ENCODE measurements at regions not wholly inside any gene's neighbourhood (a gene's known extent, or its start where the extent isn't known, plus 50 kb on each side); places are given as distances from the start of the nearest gene placed in this dataset.

- no peak for TF ChIP-seq CTCF (IDR thresholded peaks at IDR 0.05)
- TF ChIP-seq REST (IDR thresholded peaks at IDR 0.05; ENCODE audit: insufficient read depth in 1 of 2, low read depth in 2 of 2, low read length in 1 of 2): no peak
- no peak for TF ChIP-seq SIN3A (IDR thresholded peaks at IDR 0.05; ENCODE audit: borderline replicate concordance, insufficient read depth, low read depth, low read length)
- no peak for TF ChIP-seq TCF7L2 (IDR thresholded peaks at IDR 0.05; ENCODE audit: low read depth, low read length)
- TF ChIP-seq POLR2AphosphoS5 (IDR thresholded peaks at IDR 0.05; ENCODE audit: low read depth, low read length): no peak
- Histone ChIP-seq H3K9me3 (ENCODE audit: control insufficient read depth, insufficient read depth, low read depth, low read length) (no peaks in the 10 kb centered on the region), H3K4me3 (ENCODE audit: low read depth in 2 of 2, low read length in 2 of 2) (no peak overlapping the region), H3K27ac (ENCODE audit: low read length) (no peak overlapping the region), H3K27me3 (ENCODE audit: control insufficient read depth, insufficient read depth, low read length) (no peaks in the 10 kb centered on the region; the same call in 1 of the 2 replicates), H3K4me1 (ENCODE audit: control insufficient read depth, insufficient read depth, low read length) (no peaks in the 10 kb centered on the region), H3K36me3 (ENCODE audit: control insufficient read depth, insufficient read depth, low read length) (no peaks in the 10 kb centered on the region)
- POLR2A ChIA-PET: no interaction called here
- in situ Hi-C loops (cut with HindIII; ENCODE audit: low pct_unique_long_range_greater_than_20kb, low sequenced_read_pairs) (no loop called here), intact Hi-C loops (cut with micrococcal nuclease; ENCODE audit: unreplicated experiment) (no loop called here)
- BruUV-seq (replicated peaks): no TSS peak
- CTCF ChIA-PET: no interaction called here
- DNase-seq (ENCODE audit: low read depth, low spot score) (no peak), ATAC-seq (no peak)
These were observed 247.8 kb upstream of the KLHL29 start for GRCh38 chr2:23137166-23137565.

GRCh38 chr2:23138701-23139100, 246.3 kb upstream of the KLHL29 start:
- in situ Hi-C loops (cut with HindIII; ENCODE audit: low pct_unique_long_range_greater_than_20kb, low sequenced_read_pairs): no loop called here
- ATAC-seq: no peak
- POLR2A ChIA-PET: no interaction called here
- Histone ChIP-seq H3K4me3 (ENCODE audit: low read depth in 2 of 2, low read length in 2 of 2) (no peak overlapping the region), H3K4me1 (ENCODE audit: control insufficient read depth, insufficient read depth, low read length) (no peaks in the 10 kb centered on the region), H3K9me3 (ENCODE audit: control insufficient read depth, insufficient read depth, low read depth, low read length) (no peaks in the 10 kb centered on the region), H3K36me3 (ENCODE audit: control insufficient read depth, insufficient read depth, low read length) (no peaks in the 10 kb centered on the region), H3K27me3 (ENCODE audit: control insufficient read depth, insufficient read depth, low read length) (no peaks in the 10 kb centered on the region; the same call in 1 of the 2 replicates), H3K27ac (ENCODE audit: low read length) (no peak overlapping the region)
- CTCF ChIA-PET: no interaction called here
- intact Hi-C loops (cut with micrococcal nuclease; ENCODE audit: unreplicated experiment): no loop called here
- TF ChIP-seq POLR2AphosphoS5 (IDR thresholded peaks at IDR 0.05; ENCODE audit: low read depth, low read length) (no peak), TCF7L2 (IDR thresholded peaks at IDR 0.05; ENCODE audit: low read depth, low read length) (no peak), CTCF (IDR thresholded peaks at IDR 0.05) (no peak), SIN3A (IDR thresholded peaks at IDR 0.05; ENCODE audit: borderline replicate concordance, insufficient read depth, low read depth, low read length) (no peak), REST (IDR thresholded peaks at IDR 0.05; ENCODE audit: insufficient read depth in 1 of 2, low read depth in 2 of 2, low read length in 1 of 2) (no peak)
- BruUV-seq (replicated peaks): no TSS peak
- no peak for DNase-seq (ENCODE audit: low read depth, low spot score)

All from Panc1 (cell line).